ENCODE measurements at regions not wholly inside any gene's neighbourhood (a gene's known extent, or its start where the extent isn't known, plus 50 kb on each side); places are given as distances from the start of the nearest gene placed in this dataset.

- Histone ChIP-seq H3K4me3 (replicated peaks in 1 of 3; ENCODE audit: insufficient read depth in 1 of 3, low read depth in 1 of 3, low read length in 3 of 3) (no peak overlapping the region), H3K27me3 (ENCODE audit: control insufficient read depth in 2 of 2, insufficient read depth in 2 of 2, low read length in 2 of 2) (no peaks in the 10 kb centered on the region), H3K36me3 (ENCODE audit: control insufficient read depth in 2 of 2, extremely low read depth in 1 of 2, insufficient read depth in 2 of 2, low read length in 2 of 2) (no peaks in the 10 kb centered on the region), H2AFZ (ENCODE audit: low read depth, low read length) (no peak overlapping the region), H3K9me1 (replicated peaks; ENCODE audit: control insufficient read depth, extremely low read depth, insufficient read depth, low read length) (no peaks in the 10 kb centered on the region), H3K4me1 (ENCODE audit: control insufficient read depth, extremely low read depth, insufficient read depth, low read length) (no peaks in the 10 kb centered on the region), H3K9ac (replicated peaks; ENCODE audit: extremely low read depth, insufficient read depth, low read length) (no peak overlapping the region), H4K20me1 (replicated peaks; ENCODE audit: control insufficient read depth, extremely low read depth, insufficient read depth, low read length) (no peaks in the 10 kb centered on the region), H3K4me2 (ENCODE audit: insufficient read depth, low read length) (no peak overlapping the region), H3K27ac (ENCODE audit: insufficient read depth, low read depth, low read length) (no peak overlapping the region), H3K9me3 (replicated peaks; ENCODE audit: control insufficient read depth, insufficient read depth, low read length) (no peaks in the 10 kb centered on the region), H3K79me2 (ENCODE audit: control insufficient read depth, insufficient read depth, low read length) (no peaks in the 10 kb centered on the region)
- ChIA-PET CTCF (interaction anchor here (0.7 to 1.6 kb wide), 3 partner anchors 8 to 51 kb away, joined by 3 to 4 read pairs (median 3); no protein-coding TSS in a partner anchor), POLR2A (no interaction called here)
- FAIRE-seq (no peak), DNase-seq (ENCODE audit: low read depth, low spot score) (no peak)
- TF ChIP-seq POLR2AphosphoS5 (IDR thresholded peaks at IDR 0.05; ENCODE audit: insufficient read depth, low read depth, low read length) (no peak), EZH2 (IDR thresholded peaks at IDR 0.05; ENCODE audit: borderline replicate concordance, low read depth, low read length, severe bottlenecking) (no peak), GATA2 (IDR thresholded peaks at IDR 0.05; ENCODE audit: insufficient read depth, insufficient read length, low read depth, low read length) (no peak), CTCF (IDR thresholded peaks at IDR 0.05; ENCODE audit: extremely low read depth in 1 of 2, insufficient read depth in 1 of 2, low read depth in 1 of 2, low read length in 2 of 2) (no peak), JUN (IDR thresholded peaks at IDR 0.05; ENCODE audit: borderline replicate concordance, insufficient read depth, insufficient read length, low read depth) (no peak), FOS (IDR thresholded peaks at IDR 0.05; ENCODE audit: borderline replicate concordance, insufficient read depth, low read length) (no peak), POLR2A (IDR thresholded peaks at IDR 0.05; ENCODE audit: low read depth, low read length) (no peak), MAX (IDR thresholded peaks at IDR 0.05; ENCODE audit: insufficient read depth, insufficient read length) (no peak), MYC (IDR thresholded peaks at IDR 0.05; ENCODE audit: low read depth, low read length) (no peak)
- no TSS peak for BruUV-seq (replicated peaks)
- dilution Hi-C loops (cut with MboI; ENCODE audit: extremely low pct_ligation_motif_present, low sequenced_read_pairs) (no loop called here), intact Hi-C loops (cut with micrococcal nuclease) (no loop called here)
These were observed 59.3 kb upstream of the MAP4K4 start for GRCh38 chr2:101638181-101638711.
